ENCODE measurements at regions not wholly inside any gene's neighbourhood (a gene's known extent, or its start where the extent isn't known, plus 50 kb on each side); places are given as distances from the start of the nearest gene placed in this dataset.

GRCh38 chr3:160103397-160103796 is 114.8 kb downstream of the IL12A start:
- DNase-seq (ENCODE audit: low spot score in 2 of 2) = no peak
- ATAC-seq (ENCODE audit: low read depth) = no peak
- Mint-ChIP-seq H3K27me3 (peaks cover 3% of the 10 kb centered on the region), H3K36me3 (no peaks in the 10 kb centered on the region), H3K4me3 (no peak overlapping the region), H3K27ac (no peak overlapping the region), H3K4me1 (peaks cover 10% of the 10 kb centered on the region), H3K9me3 (no peaks in the 10 kb centered on the region)

GRCh38 chr3:160105907-160106584 is 117.4 kb downstream of the IL12A start:
- Mint-ChIP-seq H3K4me1 (no peaks in the 10 kb centered on the region), H3K27ac (no peak overlapping the region), H3K4me3 (no peak overlapping the region), H3K9me3 (no peaks in the 10 kb centered on the region), H3K27me3 (no peaks in the 10 kb centered on the region), H3K36me3 (no peaks in the 10 kb centered on the region)
- DNase-seq (ENCODE audit: low spot score in 2 of 2) (no peak), ATAC-seq (ENCODE audit: low read depth) (no peak)

- Mint-ChIP-seq H3K27ac (no peak overlapping the region), H3K36me3 (no peaks in the 10 kb centered on the region), H3K27me3 (no peaks in the 10 kb centered on the region), H3K4me3 (no peak overlapping the region), H3K9me3 (no peaks in the 10 kb centered on the region), H3K4me1 (no peaks in the 10 kb centered on the region)
- ATAC-seq (ENCODE audit: low read depth) (no peak), DNase-seq (ENCODE audit: low spot score in 2 of 2) (no peak)
Measured at GRCh38 chr3:160106905-160107861, 118.0 kb upstream of the C3orf80 start.

GRCh38 chr3:160108362-160108761 is 116.9 kb upstream of the C3orf80 start:
- Mint-ChIP-seq H3K27me3 (no peaks in the 10 kb centered on the region), H3K4me1 (no peaks in the 10 kb centered on the region), H3K4me3 (no peak overlapping the region), H3K27ac (no peak overlapping the region), H3K36me3 (no peaks in the 10 kb centered on the region), H3K9me3 (no peaks in the 10 kb centered on the region)
- DNase-seq (ENCODE audit: low spot score in 2 of 2) (no peak), ATAC-seq (ENCODE audit: low read depth) (no peak)

- Mint-ChIP-seq H3K4me3 (no peak overlapping the region), H3K27ac (no peak overlapping the region), H3K9me3 (no peaks in the 10 kb centered on the region), H3K27me3 (no peaks in the 10 kb centered on the region), H3K36me3 (no peaks in the 10 kb centered on the region), H3K4me1 (no peaks in the 10 kb centered on the region)
- DNase-seq (ENCODE audit: low spot score in 2 of 2) = no peak
- no peak for ATAC-seq (ENCODE audit: low read depth)
Measured at GRCh38 chr3:160112481-160112880, 112.7 kb upstream of the C3orf80 start.

GRCh38 chr3:160112996-160113395 is 112.2 kb upstream of the C3orf80 start:
- H3K27ac Mint-ChIP-seq = no peak overlapping the region
- ATAC-seq (ENCODE audit: low read depth) (no peak), DNase-seq (ENCODE audit: low spot score in 2 of 2) (no peak)
- no peaks in the 10 kb centered on the region for H3K36me3 Mint-ChIP-seq
- no peaks in the 10 kb centered on the region for H3K4me1 Mint-ChIP-seq
- no peaks in the 10 kb centered on the region for H3K9me3 Mint-ChIP-seq
- H3K4me3 Mint-ChIP-seq = no peak overlapping the region
- peaks cover 2% of the 10 kb centered on the region for H3K27me3 Mint-ChIP-seq

GRCh38 chr3:160114355-160114995 is 110.7 kb upstream of the C3orf80 start:
- no peak overlapping the region for H3K27ac Mint-ChIP-seq
- no peak overlapping the region for H3K4me3 Mint-ChIP-seq
- no peak for DNase-seq (ENCODE audit: low spot score in 2 of 2)
- ATAC-seq (ENCODE audit: low read depth) = no peak
- H3K36me3 Mint-ChIP-seq = peaks cover 2% of the 10 kb centered on the region
- H3K4me1 Mint-ChIP-seq = no peaks in the 10 kb centered on the region
- peaks cover 2% of the 10 kb centered on the region for H3K9me3 Mint-ChIP-seq
- H3K27me3 Mint-ChIP-seq = peaks cover 4% of the 10 kb centered on the region

- Mint-ChIP-seq H3K27me3 (peaks cover 4% of the 10 kb centered on the region), H3K27ac (no peak overlapping the region), H3K4me1 (no peaks in the 10 kb centered on the region), H3K36me3 (peaks cover 2% of the 10 kb centered on the region), H3K4me3 (no peak overlapping the region), H3K9me3 (peaks cover 3% of the 10 kb centered on the region)
- ATAC-seq (ENCODE audit: low read depth) (no peak), DNase-seq (ENCODE audit: low spot score in 2 of 2) (no peak)
Measured at GRCh38 chr3:160115387-160115786, 109.8 kb upstream of the C3orf80 start.

- H3K9me3 Mint-ChIP-seq = peaks cover 2% of the 10 kb centered on the region
- H3K36me3 Mint-ChIP-seq = no peaks in the 10 kb centered on the region
- no peak overlapping the region for H3K27ac Mint-ChIP-seq
- H3K27me3 Mint-ChIP-seq = no peaks in the 10 kb centered on the region
- DNase-seq (ENCODE audit: low spot score in 2 of 2) (no peak), ATAC-seq (ENCODE audit: low read depth) (no peak)
- H3K4me3 Mint-ChIP-seq = no peak overlapping the region
- H3K4me1 Mint-ChIP-seq = peaks cover under 1% of the 10 kb centered on the region
Measured at GRCh38 chr3:160124224-160124623, 101.0 kb upstream of the C3orf80 start.

- ATAC-seq (ENCODE audit: low read depth) (no peak), DNase-seq (ENCODE audit: low spot score in 2 of 2) (no peak)
- Mint-ChIP-seq H3K27me3 (no peaks in the 10 kb centered on the region), H3K9me3 (peaks cover 2% of the 10 kb centered on the region), H3K4me3 (no peak overlapping the region), H3K4me1 (peaks cover 9% of the 10 kb centered on the region), H3K27ac (no peak overlapping the region), H3K36me3 (no peaks in the 10 kb centered on the region)
Measured at GRCh38 chr3:160125258-160125657, 100.0 kb upstream of the C3orf80 start.

GRCh38 chr3:160126051-160126450 is 99.2 kb upstream of the C3orf80 start:
- Mint-ChIP-seq H3K27me3 (no peaks in the 10 kb centered on the region), H3K4me3 (no peak overlapping the region), H3K36me3 (no peaks in the 10 kb centered on the region), H3K9me3 (no peaks in the 10 kb centered on the region), H3K4me1 (peaks cover 11% of the 10 kb centered on the region), H3K27ac (no peak overlapping the region)
- ATAC-seq (ENCODE audit: low read depth) (no peak), DNase-seq (ENCODE audit: low spot score in 2 of 2) (no peak)

GRCh38 chr3:160126761-160127160 is 98.5 kb upstream of the C3orf80 start:
- Mint-ChIP-seq H3K9me3 (no peaks in the 10 kb centered on the region), H3K27ac (no peak overlapping the region), H3K27me3 (no peaks in the 10 kb centered on the region), H3K36me3 (no peaks in the 10 kb centered on the region), H3K4me1 (peaks cover 11% of the 10 kb centered on the region), H3K4me3 (no peak overlapping the region)
- DNase-seq (ENCODE audit: low spot score in 2 of 2) (no peak), ATAC-seq (ENCODE audit: low read depth) (no peak)

- H3K27me3 Mint-ChIP-seq = no peaks in the 10 kb centered on the region
Measured at GRCh38 chr3:160127308-160127707, 97.9 kb upstream of the C3orf80 start.

GRCh38 chr3:160128056-160128455 is 97.2 kb upstream of the C3orf80 start:
- Mint-ChIP-seq H3K4me1 (peaks cover 11% of the 10 kb centered on the region), H3K36me3 (no peaks in the 10 kb centered on the region), H3K27me3 (no peaks in the 10 kb centered on the region), H3K4me3 (no peak overlapping the region), H3K27ac (no peak overlapping the region), H3K9me3 (no peaks in the 10 kb centered on the region)
- ATAC-seq (ENCODE audit: low read depth) = no peak
- no peak for DNase-seq (ENCODE audit: low spot score in 2 of 2)

More at GRCh38 chr3:160127308-160127707, 97.9 kb upstream of the C3orf80 start:
- Mint-ChIP-seq H3K9me3 (no peaks in the 10 kb centered on the region), H3K4me3 (no peak overlapping the region), H3K27ac (no peak overlapping the region), H3K4me1 (peaks cover 11% of the 10 kb centered on the region), H3K36me3 (no peaks in the 10 kb centered on the region)
- DNase-seq (ENCODE audit: low spot score in 2 of 2) = no peak
- no peak for ATAC-seq (ENCODE audit: low read depth)

Data from memory B cell (primary cell).